Gastroesophageal sphincter (tissue), 4 donors: ENCODE measurements at regions not wholly inside any gene's neighbourhood (a gene's known extent, or its start where the extent isn't known, plus 50 kb on each side); places are given as distances from the start of the nearest gene placed in this dataset.

Source experiments
- ATAC-seq: fragments of 150-250 bp; one replicate; pipeline ENCODE4 v1.9.1; 2016; ENCODE audit warnings: mild to moderate bottlenecking, moderate library complexity
- H3K27ac ChIP-seq, 4 donors: fragments of 200-600 bp; sonication (generic) in 3 of 4; 1 replicate in 3 of 4; 2 replicates in 1 of 4; pipeline ENCODE4 v1.5.1; 2016 to 2019
- H3K27me3 ChIP-seq: fragments of 200-600 bp; sonication (generic); one replicate; pipeline ENCODE4 v1.5.1; 2019
- H3K36me3 ChIP-seq, 2 donors: fragments of 200-600 bp; sonication (generic); one replicate each; pipeline ENCODE4 v1.5.1; 2019; ENCODE audit warnings: control low read depth in 1 of 2
- H3K4me1 ChIP-seq, 3 donors: fragments of 200-600 bp; sonication (generic); 1 replicate in 2 of 3; 2 replicates in 1 of 3; pipeline ENCODE4 v1.5.1; 2016 to 2019; ENCODE audit warnings: control low read depth in 2 of 3
- H3K4me3 ChIP-seq, 2 donors: fragments of 200-600 bp; sonication (generic); one replicate each; pipeline ENCODE4 v1.5.1; 2019; ENCODE audit warnings: mild to moderate bottlenecking in 1 of 2, moderate library complexity in 1 of 2
- H3K9me3 ChIP-seq, 3 donors: fragments of 200-600 bp; sonication (generic); one replicate each; pipeline ENCODE4 v1.5.1; 2017 to 2019; ENCODE audit warnings: control low read depth in 2 of 3
- CTCF ChIP-seq, 4 experiments: fragments of 200-600 bp in 2 of 4; fragments of 450-650 bp in 2 of 4; sonication (generic) in 1 of 4; IDR thresholded peaks; one replicate each; pipeline ENCODE4 v1.5.1; 2017 to 2019; ENCODE audit warnings: antibody characterized with exemption in 4 of 4, mild to moderate bottlenecking in 2 of 4, moderate library complexity in 2 of 4
- EP300 ChIP-seq: sonication (generic); formaldehyde crosslinking; IDR thresholded peaks from one replicate; pipeline ENCODE4 v1.6.1; 2017; ENCODE audit warnings: antibody characterized with exemption, mild to moderate bottlenecking
- POLR2A ChIP-seq, 2 donors: fragments of 450-650 bp; IDR thresholded peaks; one replicate each; pipeline ENCODE4 v1.6.1; 2017; ENCODE audit warnings: antibody characterized with exemption in 2 of 2, mild to moderate bottlenecking in 2 of 2, moderate library complexity in 1 of 2
- POLR2AphosphoS5 ChIP-seq: sonication (generic); formaldehyde crosslinking; IDR thresholded peaks from one replicate; pipeline ENCODE4 v1.6.1; 2017; ENCODE audit warnings: antibody characterized with exemption
- WGBS, 2 donors: methylation state at CpG; one replicate each; pipeline ENCODE4 v1.1.5; 2018; ENCODE audit warnings: low coverage in 1 of 2; 5-methylcytosine and 5-hydroxymethylcytosine counted together

- 68% methylated on average over 3 of the region's 3 CpGs; no CpG with 5 or more reads in 1 of the 2 donors for WGBS, 2 donors
- no peaks in the 10 kb centered on the region for H3K27me3 ChIP-seq
- H3K36me3 ChIP-seq = no peaks in the 10 kb centered on the region
- no peak for ATAC-seq
- H3K4me1 ChIP-seq = no peaks in the 10 kb centered on the region
- no peak for TF ChIP-seq CTCF (IDR thresholded peaks at IDR 0.05)
- TF ChIP-seq POLR2AphosphoS5 = no peak
- TF ChIP-seq POLR2A (IDR thresholded peaks at IDR 0.05) = no peak
- TF ChIP-seq EP300 = no peak
- H3K9me3 ChIP-seq = no peaks in the 10 kb centered on the region
- no peak overlapping the region for H3K4me3 ChIP-seq
- no peak overlapping the region for H3K27ac ChIP-seq
Measured at GRCh38 chr6:114521926-114522325, 179.1 kb upstream of the HS3ST5 start.

GRCh38 chr6:114520976-114521375, 178.2 kb upstream of the HS3ST5 start:
- no peak for ATAC-seq
- H3K36me3 ChIP-seq = no peaks in the 10 kb centered on the region
- no peaks in the 10 kb centered on the region for H3K27me3 ChIP-seq
- no peak overlapping the region for H3K27ac ChIP-seq
- no peaks in the 10 kb centered on the region for H3K4me1 ChIP-seq
- TF ChIP-seq POLR2A (IDR thresholded peaks at IDR 0.05) = no peak
- TF ChIP-seq EP300 = no peak
- TF ChIP-seq CTCF (IDR thresholded peaks at IDR 0.05) = no peak
- TF ChIP-seq POLR2AphosphoS5 = no peak
- no peaks in the 10 kb centered on the region for H3K9me3 ChIP-seq
- 70 to 86% methylated on average over 2 to 3 of the region's 3 CpGs for WGBS, 2 donors
- H3K4me3 ChIP-seq = no peak overlapping the region

DNA sequence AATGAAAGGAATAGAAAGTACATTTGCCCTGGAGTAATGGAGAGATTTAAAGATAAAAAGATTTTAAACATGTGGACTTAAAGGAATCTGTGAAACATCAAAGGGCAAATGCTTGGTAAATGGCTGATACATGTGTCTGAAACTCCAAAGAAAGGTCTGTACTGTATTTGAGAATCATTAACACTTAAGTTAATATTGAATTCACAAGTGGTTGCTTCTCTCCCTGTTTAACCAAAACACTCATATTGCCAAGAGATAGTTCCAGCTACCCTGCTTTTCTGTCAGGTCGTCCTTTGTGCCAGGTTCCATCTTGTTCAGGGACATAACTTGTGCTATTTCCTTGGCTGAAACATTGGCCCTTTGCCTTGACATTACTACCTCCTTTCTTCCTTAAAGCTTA, 171.3 kb upstream of the HS3ST5 start:
- Histone ChIP-seq H3K36me3 (no peaks in the 10 kb centered on the region), H3K4me3 (no peak overlapping the region), H3K27ac (no peak overlapping the region), H3K9me3 (no peaks in the 10 kb centered on the region), H3K27me3 (no peaks in the 10 kb centered on the region), H3K4me1 (no peaks in the 10 kb centered on the region)
- TF ChIP-seq POLR2AphosphoS5 (no peak), EP300 (no peak), POLR2A (IDR thresholded peaks at IDR 0.05) (no peak), CTCF (IDR thresholded peaks at IDR 0.05) (no peak)
- 50 to 75% methylated on average over 1 of the region's 1 CpG for WGBS, 2 donors
- ATAC-seq = no peak

- Histone ChIP-seq H3K9me3 (no peaks in the 10 kb centered on the region), H3K27ac (no peak overlapping the region), H3K4me1 (no peaks in the 10 kb centered on the region), H3K36me3 (no peaks in the 10 kb centered on the region), H3K27me3 (no peaks in the 10 kb centered on the region), H3K4me3 (no peak overlapping the region)
- TF ChIP-seq POLR2A (IDR thresholded peaks at IDR 0.05) (no peak), EP300 (no peak)
- WGBS, 2 donors = 84 to 93% methylated on average over 3 of the region's 3 CpGs
- ATAC-seq = no peak
Measured at GRCh38 chr6:114471450-114471849, 128.6 kb upstream of the HS3ST5 start.

DNA sequence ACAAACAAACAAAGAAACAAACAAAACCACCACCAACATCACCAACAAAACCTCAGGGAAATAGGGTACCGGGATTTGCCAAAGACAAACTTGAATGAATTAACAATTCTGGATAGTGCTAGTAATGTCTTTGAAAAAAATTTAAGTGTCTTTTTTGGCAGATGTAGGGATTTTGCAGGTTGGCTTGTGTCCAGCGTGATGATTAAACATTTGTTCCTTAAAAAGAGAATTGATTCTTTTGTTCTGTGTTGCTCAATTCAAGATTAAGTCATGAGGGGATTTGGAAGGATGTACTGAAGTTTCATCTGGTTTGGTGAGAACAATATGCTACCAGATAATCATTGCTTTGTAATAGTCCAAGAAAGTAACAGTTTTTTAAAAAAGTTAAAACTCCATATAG, 125.1 kb upstream of the HS3ST5 start:
- H3K27me3 ChIP-seq = no peaks in the 10 kb centered on the region
- no peak for TF ChIP-seq EP300
- TF ChIP-seq CTCF (IDR thresholded peaks at IDR 0.05) = no peak
- TF ChIP-seq POLR2AphosphoS5 = no peak
- no peak for TF ChIP-seq POLR2A (IDR thresholded peaks at IDR 0.05)
- no peaks in the 10 kb centered on the region for H3K9me3 ChIP-seq
- no peak overlapping the region for H3K4me3 ChIP-seq
- no peak for ATAC-seq
- no peak overlapping the region for H3K27ac ChIP-seq
- 63 to 68% methylated on average over 2 of the region's 2 CpGs for WGBS, 2 donors
- H3K36me3 ChIP-seq = no peaks in the 10 kb centered on the region
- no peaks in the 10 kb centered on the region for H3K4me1 ChIP-seq
